CD14-positive monocyte (primary cell): ENCODE measurements at regions not wholly inside any gene's neighbourhood (a gene's known extent, or its start where the extent isn't known, plus 50 kb on each side); places are given as distances from the start of the nearest gene placed in this dataset.

ENCODE experiments used
- DNase-seq, 3 donors: peaks; one replicate each; pipeline ENCODE4 v3.0.0-alpha.2; 2011 to 2022
- H2AFZ ChIP-seq: 2 replicates; pipeline ENCODE4 v1.6.0; 2012; ENCODE audit warnings: mild to moderate bottlenecking, low read depth, low read length, inconsistent platforms; ENCODE audit not compliant: insufficient read depth, poor library complexity, severe bottlenecking
- H3K27ac ChIP-seq, 2 donors: 1 replicate in 1 of 2; 2 replicates in 1 of 2; pipeline ENCODE4 v1.5.1; 2012 to 2013; ENCODE audit warnings: low read length in 2 of 2, control low read depth in 1 of 2, inconsistent platforms in 1 of 2, low read depth in 1 of 2, mild to moderate bottlenecking in 1 of 2
- H3K27me3 ChIP-seq, 2 donors: one replicate each; pipeline versions ENCODE4 v1.6.0 to v1.6.1; 2011 to 2013; ENCODE audit warnings: low read length in 2 of 2; ENCODE audit not compliant: control insufficient read depth in 2 of 2, insufficient read depth in 2 of 2
- H3K36me3 ChIP-seq, 2 donors: replicated peaks in 1 of 2; 1 replicate in 1 of 2; 2 replicates in 1 of 2; pipeline versions ENCODE4 v1.5.1 to v1.6.1; 2012 to 2013; ENCODE audit warnings: low read length in 2 of 2, control low read depth in 1 of 2, inconsistent platforms in 1 of 2, mild to moderate bottlenecking in 1 of 2; ENCODE audit not compliant: insufficient read depth in 2 of 2, control insufficient read depth in 1 of 2
- H3K4me1 ChIP-seq, 2 donors: 1 replicate in 1 of 2; 2 replicates in 1 of 2; pipeline versions ENCODE4 v1.5.1 to v1.6.1; 2012 to 2013; ENCODE audit warnings: low read length in 2 of 2, control low read depth in 1 of 2, inconsistent platforms in 1 of 2, mild to moderate bottlenecking in 1 of 2, moderate library complexity in 1 of 2; ENCODE audit not compliant: insufficient read depth in 2 of 2, control insufficient read depth in 1 of 2
- H3K4me2 ChIP-seq: replicated peaks from 2 replicates; pipeline ENCODE3; 2012; ENCODE audit warnings: low read length, moderate library complexity, mild to moderate bottlenecking; ENCODE audit not compliant: poor library complexity, severe bottlenecking; ENCODE audit errors: extremely low read depth
- H3K4me3 ChIP-seq, 3 experiments: fragments of 200-600 bp in 1 of 3; sonication (generic) in 1 of 3; replicated peaks in 1 of 3; 1 replicate in 2 of 3; 2 replicates in 1 of 3; pipeline ENCODE4 v1.5.1; 2011 to 2013; ENCODE audit warnings: low read length in 3 of 3, mild to moderate bottlenecking in 3 of 3, control low read depth in 2 of 3, low read depth in 2 of 3, inconsistent platforms in 1 of 3, moderate library complexity in 1 of 3
- H3K79me2 ChIP-seq: 2 replicates; pipeline ENCODE4 v1.6.0; 2012; ENCODE audit warnings: mild to moderate bottlenecking, control low read depth, inconsistent platforms, low read length, moderate library complexity; ENCODE audit not compliant: insufficient read depth
- H3K9ac ChIP-seq: 2 replicates; pipeline ENCODE4 v1.6.0; 2017; ENCODE audit warnings: low read length, mild to moderate bottlenecking; ENCODE audit not compliant: insufficient read depth, poor library complexity, severe bottlenecking
- H3K9me3 ChIP-seq, 2 donors: replicated peaks in 1 of 2; 1 replicate in 1 of 2; 2 replicates in 1 of 2; pipeline versions ENCODE4 v1.5.1 to v1.6.1; 2012 to 2013; ENCODE audit warnings: low read length in 2 of 2, control low read depth in 1 of 2; ENCODE audit not compliant: control insufficient read depth in 1 of 2, insufficient read depth in 1 of 2
- H4K20me1 ChIP-seq: 2 replicates; pipeline ENCODE4 v1.6.0; 2012; ENCODE audit warnings: mild to moderate bottlenecking, low read length, control low read depth, moderate library complexity; ENCODE audit not compliant: insufficient read depth
- H3K27ac Mint-ChIP-seq, 7 donors: one replicate each; pipeline ENCODE4 v1.8.0; 2020; ENCODE audit warnings: mild to moderate bottlenecking in 7 of 7, mixed read lengths in 7 of 7, moderate library complexity in 6 of 7, inconsistent platforms in 2 of 7
- H3K27me3 Mint-ChIP-seq, 3 donors: one replicate each; pipeline ENCODE4 v1.8.0; 2021 to 2022; ENCODE audit warnings: low read depth in 3 of 3, mild to moderate bottlenecking in 3 of 3, mixed read lengths in 3 of 3, moderate library complexity in 3 of 3, inconsistent platforms in 1 of 3
- H3K36me3 Mint-ChIP-seq, 2 donors: one replicate each; pipeline ENCODE4 v1.8.0; 2020; ENCODE audit warnings: mixed read lengths in 2 of 2, inconsistent platforms in 1 of 2, mild to moderate bottlenecking in 1 of 2
- H3K4me1 Mint-ChIP-seq: one replicate; pipeline ENCODE4 v1.8.0; 2020; ENCODE audit warnings: mild to moderate bottlenecking, mixed read lengths
- H3K4me3 Mint-ChIP-seq, 2 donors: one replicate each; pipeline ENCODE4 v1.8.0; 2020; ENCODE audit warnings: mild to moderate bottlenecking in 2 of 2, mixed read lengths in 2 of 2, moderate library complexity in 1 of 2
- H3K9me3 Mint-ChIP-seq, 7 donors: one replicate each; pipeline ENCODE4 v1.8.0; 2020 to 2022; ENCODE audit warnings: mixed read lengths in 7 of 7, mild to moderate bottlenecking in 6 of 7, moderate library complexity in 6 of 7, inconsistent platforms in 2 of 7
- WGBS: methylation state at CpG from one replicate; pipeline ENCODE4 v1.1.5; 2013; ENCODE audit warnings: missing lambda C conversion rate; ENCODE audit not compliant: insufficient coverage; 5-methylcytosine and 5-hydroxymethylcytosine counted together
- intact Hi-C, 2 donors: fragments of 100-400 bp; cut with micrococcal nuclease; formaldehyde crosslinking; loops; one replicate each; pipeline versions ENCODE4 v1.15.0 to v1.15.1; 2023
- TF ChIP-seq, protein P1 (sequence below): fragments of 200-600 bp; IDR thresholded peaks from one replicate; pipeline ENCODE4 v1.8.0; 2022; ENCODE audit warnings: antibody characterized with exemption, mild to moderate bottlenecking

- Mint-ChIP-seq H3K4me1 (no peaks in the 10 kb centered on the region), H3K36me3 (no peaks in the 10 kb centered on the region), H3K9me3 (peaks cover 0 to 4% (median 0%) of the 10 kb centered on the region in 7 donors), H3K27ac (no peak overlapping the region), H3K27me3 (no peaks in the 10 kb centered on the region), H3K4me3 (no peak overlapping the region)
- Histone ChIP-seq H3K36me3 (no peaks in the 10 kb centered on the region), H3K27me3 (no peaks in the 10 kb centered on the region), H3K79me2 (no peaks in the 10 kb centered on the region), H3K9me3 (no peaks in the 10 kb centered on the region), H2AFZ (no peak overlapping the region), H3K27ac (no peak overlapping the region), H3K4me3 (no peak overlapping the region), H3K4me1 (no peaks in the 10 kb centered on the region), H3K4me2 (no peak overlapping the region), H4K20me1 (no peaks in the 10 kb centered on the region), H3K9ac (no peak overlapping the region)
- TF ChIP-seq, protein P1, sequence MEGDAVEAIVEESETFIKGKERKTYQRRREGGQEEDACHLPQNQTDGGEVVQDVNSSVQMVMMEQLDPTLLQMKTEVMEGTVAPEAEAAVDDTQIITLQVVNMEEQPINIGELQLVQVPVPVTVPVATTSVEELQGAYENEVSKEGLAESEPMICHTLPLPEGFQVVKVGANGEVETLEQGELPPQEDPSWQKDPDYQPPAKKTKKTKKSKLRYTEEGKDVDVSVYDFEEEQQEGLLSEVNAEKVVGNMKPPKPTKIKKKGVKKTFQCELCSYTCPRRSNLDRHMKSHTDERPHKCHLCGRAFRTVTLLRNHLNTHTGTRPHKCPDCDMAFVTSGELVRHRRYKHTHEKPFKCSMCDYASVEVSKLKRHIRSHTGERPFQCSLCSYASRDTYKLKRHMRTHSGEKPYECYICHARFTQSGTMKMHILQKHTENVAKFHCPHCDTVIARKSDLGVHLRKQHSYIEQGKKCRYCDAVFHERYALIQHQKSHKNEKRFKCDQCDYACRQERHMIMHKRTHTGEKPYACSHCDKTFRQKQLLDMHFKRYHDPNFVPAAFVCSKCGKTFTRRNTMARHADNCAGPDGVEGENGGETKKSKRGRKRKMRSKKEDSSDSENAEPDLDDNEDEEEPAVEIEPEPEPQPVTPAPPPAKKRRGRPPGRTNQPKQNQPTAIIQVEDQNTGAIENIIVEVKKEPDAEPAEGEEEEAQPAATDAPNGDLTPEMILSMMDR = no peak
- intact Hi-C loops = no loop called here
- DNase-seq = no peak
Measured at GRCh38 chr11:25520459-25520858, 811.5 kb upstream of the ANO3 start.

GRCh38 chr11:25527841-25528240, 804.1 kb upstream of the ANO3 start:
- Mint-ChIP-seq H3K36me3 (no peaks in the 10 kb centered on the region), H3K27ac (no peak overlapping the region), H3K4me3 (no peak overlapping the region), H3K9me3 (no peaks in the 10 kb centered on the region), H3K27me3 (no peaks in the 10 kb centered on the region), H3K4me1 (no peaks in the 10 kb centered on the region)
- no CpG with 5 or more reads among the region's 2 CpGs for WGBS
- no peaks in the 10 kb centered on the region for H3K79me2 ChIP-seq
- no peak overlapping the region for H3K4me3 ChIP-seq
- no peaks in the 10 kb centered on the region for H3K9me3 ChIP-seq
- no peaks in the 10 kb centered on the region for H3K36me3 ChIP-seq
- H3K4me1 ChIP-seq = no peaks in the 10 kb centered on the region
- DNase-seq = no peak
- no peaks in the 10 kb centered on the region for H3K27me3 ChIP-seq
- no peak overlapping the region for H2AFZ ChIP-seq
- H3K27ac ChIP-seq = no peak overlapping the region
- intact Hi-C loops = no loop called here
- no peak overlapping the region for H3K4me2 ChIP-seq
- no peak overlapping the region for H3K9ac ChIP-seq
- TF ChIP-seq, protein P1 = no peak
- no peaks in the 10 kb centered on the region for H4K20me1 ChIP-seq
